ENCODE measurements at regions not wholly inside any gene's neighbourhood (a gene's known extent, or its start where the extent isn't known, plus 50 kb on each side); places are given as distances from the start of the nearest gene placed in this dataset.

DNA sequence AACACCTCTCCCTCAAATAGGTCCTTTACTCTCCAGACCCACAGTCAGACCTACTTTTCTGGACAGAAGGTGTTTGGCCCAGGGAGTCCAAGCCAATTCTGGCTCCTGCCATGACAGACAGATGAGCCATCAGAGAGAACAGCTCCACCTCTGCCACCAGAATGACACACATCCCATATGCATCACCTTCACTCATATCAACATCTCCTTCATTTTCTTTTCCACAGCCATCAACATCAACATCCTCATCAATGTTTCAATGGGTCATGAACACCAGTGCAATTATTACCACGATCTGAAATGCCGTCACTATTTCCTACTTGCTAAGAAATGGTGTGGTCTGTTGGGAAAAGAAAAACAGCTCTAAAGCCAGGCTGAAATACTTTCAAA lies 67.9 kb downstream of the CCDC71L start:
- Mint-ChIP-seq H3K27ac (no peak overlapping the region), H3K36me3 (no peaks in the 10 kb centered on the region), H3K4me1 (ENCODE audit: low read depth) (no peaks in the 10 kb centered on the region), H3K27me3 (peaks cover 13% of the 10 kb centered on the region), H3K9me3 (no peaks in the 10 kb centered on the region), H3K4me3 (no peak overlapping the region)
- ChIA-PET POLR2A (no interaction called here), CTCF (interaction anchor here (0.7 to 1.6 kb wide), 2 partner anchors 50 to 131 kb away, joined by 3 read pairs; no protein-coding TSS in a partner anchor)
- DNase-seq: no peak
- intact Hi-C loops (cut with micrococcal nuclease): no loop called here

DNA sequence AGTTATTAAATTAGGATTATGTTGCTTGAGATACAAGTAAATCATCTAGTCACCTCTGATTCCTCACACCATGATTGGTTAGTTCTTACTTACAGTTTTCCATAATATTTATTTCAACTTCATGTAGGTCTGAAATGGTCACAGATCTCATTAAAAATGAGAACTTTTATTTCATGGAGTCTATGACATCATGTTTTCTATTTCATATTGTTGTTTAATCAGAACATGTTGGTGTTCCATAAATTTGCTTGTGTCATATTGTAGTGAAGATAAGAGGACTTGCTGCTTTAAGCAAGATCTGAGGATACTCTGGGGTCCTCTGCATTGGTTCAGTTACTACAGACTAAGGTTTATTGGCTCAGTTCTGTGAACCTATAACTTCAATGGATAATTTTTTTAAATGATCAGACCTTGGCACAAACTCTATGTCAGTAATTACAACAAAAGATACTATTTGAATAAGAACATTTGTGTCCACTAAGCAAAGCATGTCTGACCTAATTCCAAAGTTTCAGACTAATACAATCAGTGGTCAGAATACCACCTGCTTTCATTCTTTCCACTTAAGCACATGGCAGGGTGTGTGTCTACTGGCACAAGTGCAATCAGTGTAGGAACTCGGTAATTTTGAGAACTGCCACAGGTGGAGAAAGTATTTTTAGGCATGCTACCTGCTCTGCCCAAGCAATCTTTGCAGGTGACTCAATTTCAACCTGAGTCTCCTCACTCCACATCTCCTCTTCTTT lies 68.5 kb downstream of the CCDC71L start:
- Mint-ChIP-seq H3K4me1 (ENCODE audit: low read depth) (no peaks in the 10 kb centered on the region), H3K9me3 (no peaks in the 10 kb centered on the region), H3K36me3 (no peaks in the 10 kb centered on the region), H3K27me3 (peaks cover 15% of the 10 kb centered on the region), H3K27ac (no peak overlapping the region), H3K4me3 (no peak overlapping the region)
- POLR2A ChIA-PET: no interaction called here
- CTCF ChIA-PET: interaction anchor here (1.6 kb wide), 1 partner anchor 130 kb away, joined by 3 read pairs; no protein-coding TSS in a partner anchor
- DNase-seq: no peak
- intact Hi-C loops (cut with micrococcal nuclease): no loop called here

DNA sequence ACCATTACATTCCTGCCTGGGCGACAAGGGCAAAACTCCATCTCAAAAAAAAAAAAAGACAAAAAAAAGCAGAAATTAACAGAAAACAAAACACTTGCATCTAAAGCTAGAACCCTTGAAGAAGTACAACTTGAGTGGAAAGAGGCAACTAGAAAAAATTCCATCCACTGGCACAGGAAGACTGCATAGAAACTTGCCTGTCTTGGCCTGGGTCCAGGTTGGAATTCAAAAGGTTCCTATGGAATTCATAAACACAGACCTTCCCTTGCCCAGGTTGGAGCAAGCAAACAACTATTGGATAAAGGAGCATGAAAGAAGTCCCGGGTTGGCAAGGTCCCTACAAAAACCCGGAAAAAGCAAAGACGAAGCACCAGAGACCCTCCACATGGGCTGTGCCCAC lies 69.8 kb downstream of the CCDC71L start:
- Mint-ChIP-seq H3K9me3 (no peaks in the 10 kb centered on the region), H3K27me3 (peaks cover 19% of the 10 kb centered on the region), H3K4me3 (no peak overlapping the region), H3K36me3 (no peaks in the 10 kb centered on the region), H3K4me1 (ENCODE audit: low read depth) (no peaks in the 10 kb centered on the region), H3K27ac (no peak overlapping the region)
- ChIA-PET CTCF (interaction anchor here (1.1 kb wide), 1 partner anchor 67 kb away, joined by 3 read pairs; no protein-coding TSS in a partner anchor), POLR2A (no interaction called here)
- DNase-seq: no peak
- intact Hi-C loops (cut with micrococcal nuclease): no loop called here

DNA sequence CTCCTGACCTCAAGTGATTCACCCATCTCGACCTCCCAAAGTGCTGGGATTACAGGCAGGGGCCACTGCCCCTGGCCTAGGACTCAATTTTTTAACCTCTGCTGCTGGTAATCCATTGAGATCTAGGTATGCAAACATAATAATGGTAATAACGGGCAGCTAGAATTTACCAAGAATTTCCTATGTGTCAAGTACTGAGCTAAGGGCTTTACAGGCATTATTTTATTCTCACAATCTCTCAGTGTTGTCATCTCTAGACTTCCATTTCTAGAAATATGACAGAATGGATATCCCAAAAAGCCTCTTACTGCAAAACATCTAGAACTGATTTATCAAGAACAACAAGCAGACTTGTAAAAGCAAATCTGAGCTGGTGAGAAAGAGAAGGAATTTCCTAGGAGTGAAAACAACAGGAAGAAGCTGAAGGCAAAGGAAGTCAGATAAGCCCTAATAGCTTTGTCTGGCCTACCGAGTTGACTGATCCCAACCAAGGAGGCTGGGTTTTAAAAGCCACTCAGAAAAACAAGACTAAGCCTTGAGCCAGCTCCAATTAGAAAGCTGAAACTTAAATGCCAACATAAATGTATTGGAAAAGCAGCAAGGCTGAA lies 70.6 kb downstream of the CCDC71L start:
- CTCF ChIA-PET: interaction anchor here (0.7 to 1.4 kb wide), 3 partner anchors 8 to 414 kb away, joined by 3 to 4 read pairs (median 3); no protein-coding TSS in a partner anchor

DNA sequence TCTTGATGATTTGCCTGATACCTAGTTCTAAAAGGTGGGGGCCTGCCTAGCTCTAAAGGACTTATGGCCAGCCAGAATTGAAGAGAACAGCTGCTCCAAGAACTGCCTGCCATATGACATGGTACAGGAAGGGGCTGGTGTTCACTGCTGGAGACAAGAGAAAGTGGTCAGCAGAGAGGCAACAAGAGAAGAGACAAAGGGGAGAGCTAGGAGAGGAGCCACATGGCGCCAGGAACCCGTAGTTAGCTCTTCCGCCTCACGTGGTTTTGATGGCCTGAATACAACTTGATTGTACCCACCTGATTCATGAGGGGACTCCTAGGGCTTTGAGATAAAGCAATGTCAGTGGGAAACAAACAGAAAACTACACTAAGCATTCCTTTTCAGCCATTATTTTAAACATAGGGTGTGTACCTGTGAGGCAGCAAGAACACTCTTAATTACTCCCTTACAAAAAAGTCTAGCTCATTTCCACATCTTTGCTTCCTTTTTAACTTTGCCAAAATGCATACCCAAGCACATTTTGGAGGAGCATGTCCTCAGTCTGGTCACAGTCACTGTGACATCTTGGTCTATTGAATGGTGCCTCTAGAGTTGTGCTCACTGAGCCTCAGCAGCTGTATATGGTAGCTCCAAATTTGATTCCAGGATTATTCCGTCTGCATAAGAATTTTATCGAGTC lies 71.6 kb downstream of the CCDC71L start:
- Mint-ChIP-seq H3K27me3 (peaks cover 13% of the 10 kb centered on the region), H3K4me3 (no peak overlapping the region), H3K9me3 (no peaks in the 10 kb centered on the region), H3K27ac (no peak overlapping the region), H3K4me1 (ENCODE audit: low read depth) (no peaks in the 10 kb centered on the region), H3K36me3 (no peaks in the 10 kb centered on the region)
- ChIA-PET POLR2A (no interaction called here), CTCF (interaction anchor here (0.6 to 1.4 kb wide), 4 partner anchors 9 to 987 kb away, joined by 3 to 6 read pairs (median 4); no protein-coding TSS in a partner anchor)
- DNase-seq: no peak
- intact Hi-C loops (cut with micrococcal nuclease): no loop called here

More for the DNA sequence above, 70.6 kb downstream of the CCDC71L start:
- intact Hi-C loops (cut with micrococcal nuclease): no loop called here
- DNase-seq: no peak
- Mint-ChIP-seq H3K27ac (no peak overlapping the region), H3K9me3 (no peaks in the 10 kb centered on the region), H3K27me3 (peaks cover 16% of the 10 kb centered on the region), H3K36me3 (no peaks in the 10 kb centered on the region), H3K4me3 (no peak overlapping the region), H3K4me1 (ENCODE audit: low read depth) (no peaks in the 10 kb centered on the region)
- POLR2A ChIA-PET: no interaction called here

DNA sequence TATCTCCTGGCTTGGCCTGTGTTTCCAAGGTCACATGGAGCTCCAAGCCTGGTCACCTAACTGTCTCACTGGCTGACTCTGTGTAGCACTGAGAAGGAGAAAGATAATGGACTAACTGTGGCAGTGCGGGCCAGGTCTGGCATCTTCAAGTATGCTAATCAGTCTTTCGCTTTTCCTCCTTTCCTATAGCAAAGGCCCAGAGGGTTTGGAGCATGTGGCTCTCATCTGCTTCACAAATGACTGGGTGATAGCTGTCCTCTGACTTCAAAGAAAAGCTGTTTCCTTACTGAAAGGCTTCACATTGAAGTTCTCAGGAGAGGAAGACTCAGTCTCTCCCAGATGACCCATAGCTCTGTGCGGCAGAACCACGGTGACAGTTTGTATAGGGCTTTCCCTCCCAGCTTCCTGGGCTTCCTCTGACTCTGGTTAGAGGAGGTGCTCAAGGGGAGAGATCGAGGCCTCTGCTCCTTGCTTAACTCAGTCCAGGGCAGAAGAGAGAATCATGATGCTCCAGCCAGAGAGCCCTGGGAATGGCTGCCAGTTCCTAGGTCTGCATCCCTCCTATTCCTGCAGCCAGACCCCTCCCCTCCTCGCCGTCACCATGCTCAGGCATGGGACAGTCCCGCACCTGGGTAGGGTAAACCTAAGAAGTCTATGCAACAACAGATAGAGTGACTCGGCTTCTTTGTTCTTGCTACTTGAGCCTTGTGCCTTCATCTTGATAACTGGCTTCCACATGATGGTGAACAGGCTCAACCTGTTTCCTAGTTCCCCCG lies 72.3 kb downstream of the CCDC71L start:
- Mint-ChIP-seq H3K4me1 (ENCODE audit: low read depth) (no peaks in the 10 kb centered on the region), H3K36me3 (no peaks in the 10 kb centered on the region), H3K27me3 (peaks cover 16% of the 10 kb centered on the region), H3K9me3 (peaks cover 6% of the 10 kb centered on the region), H3K27ac (no peak overlapping the region), H3K4me3 (no peak overlapping the region)
- POLR2A ChIA-PET: no interaction called here
- no peak for DNase-seq
- CTCF ChIA-PET: interaction anchor here (0.8 to 1.4 kb wide), 3 partner anchors 10 to 422 kb away, joined by 3 to 4 read pairs (median 3); no protein-coding TSS in a partner anchor
- intact Hi-C loops (cut with micrococcal nuclease): no loop called here

DNA sequence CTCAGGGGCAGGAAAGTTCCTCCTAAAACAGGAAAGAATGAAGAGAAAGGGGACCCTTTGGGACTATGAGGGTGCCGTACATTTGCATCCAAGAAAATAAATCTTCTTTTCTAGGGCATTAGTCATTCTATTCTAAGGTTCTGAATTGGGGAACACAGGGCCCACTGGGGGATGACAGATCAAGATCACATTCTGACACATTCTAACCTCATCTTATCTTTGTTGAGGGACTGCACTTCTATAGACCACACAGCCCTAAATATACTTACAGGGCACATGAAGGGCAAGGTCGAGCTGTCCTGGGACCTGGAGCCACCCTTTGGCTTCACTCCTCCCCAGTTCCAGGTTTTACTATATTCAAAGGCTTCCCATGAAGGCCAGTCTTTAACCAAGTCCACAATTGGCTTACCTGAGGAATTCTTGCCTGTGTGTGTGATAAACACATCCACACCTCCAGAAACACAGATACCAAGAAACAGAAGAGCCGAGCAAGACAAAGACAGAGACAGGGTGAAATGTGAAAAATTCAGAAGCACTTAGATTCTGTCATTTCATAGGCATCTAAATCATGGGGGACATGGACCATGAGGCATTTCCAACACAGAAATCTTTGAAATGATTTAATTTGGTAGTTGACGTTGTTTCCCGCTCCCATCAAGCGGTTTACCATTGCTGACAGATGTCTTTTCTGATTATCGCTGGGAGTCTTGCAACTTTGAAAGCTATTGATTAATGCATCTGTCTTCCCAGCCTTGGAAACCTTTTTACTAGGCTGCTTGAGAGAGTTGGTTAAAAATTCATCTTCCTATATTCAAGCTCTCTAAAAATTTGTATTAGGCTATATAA lies 75.8 kb downstream of the CCDC71L start:
- H3K4me3 Mint-ChIP-seq: no peak overlapping the region
- intact Hi-C loops (cut with micrococcal nuclease): no loop called here
- DNase-seq: no peak
- CTCF ChIA-PET: no interaction called here
- no peak overlapping the region for H3K27ac Mint-ChIP-seq
- POLR2A ChIA-PET: no interaction called here
- peaks cover 7% of the 10 kb centered on the region for H3K9me3 Mint-ChIP-seq
- H3K27me3 Mint-ChIP-seq: peaks cover 12% of the 10 kb centered on the region
- no peaks in the 10 kb centered on the region for H3K4me1 Mint-ChIP-seq (ENCODE audit: low read depth)
- no peaks in the 10 kb centered on the region for H3K36me3 Mint-ChIP-seq

DNA sequence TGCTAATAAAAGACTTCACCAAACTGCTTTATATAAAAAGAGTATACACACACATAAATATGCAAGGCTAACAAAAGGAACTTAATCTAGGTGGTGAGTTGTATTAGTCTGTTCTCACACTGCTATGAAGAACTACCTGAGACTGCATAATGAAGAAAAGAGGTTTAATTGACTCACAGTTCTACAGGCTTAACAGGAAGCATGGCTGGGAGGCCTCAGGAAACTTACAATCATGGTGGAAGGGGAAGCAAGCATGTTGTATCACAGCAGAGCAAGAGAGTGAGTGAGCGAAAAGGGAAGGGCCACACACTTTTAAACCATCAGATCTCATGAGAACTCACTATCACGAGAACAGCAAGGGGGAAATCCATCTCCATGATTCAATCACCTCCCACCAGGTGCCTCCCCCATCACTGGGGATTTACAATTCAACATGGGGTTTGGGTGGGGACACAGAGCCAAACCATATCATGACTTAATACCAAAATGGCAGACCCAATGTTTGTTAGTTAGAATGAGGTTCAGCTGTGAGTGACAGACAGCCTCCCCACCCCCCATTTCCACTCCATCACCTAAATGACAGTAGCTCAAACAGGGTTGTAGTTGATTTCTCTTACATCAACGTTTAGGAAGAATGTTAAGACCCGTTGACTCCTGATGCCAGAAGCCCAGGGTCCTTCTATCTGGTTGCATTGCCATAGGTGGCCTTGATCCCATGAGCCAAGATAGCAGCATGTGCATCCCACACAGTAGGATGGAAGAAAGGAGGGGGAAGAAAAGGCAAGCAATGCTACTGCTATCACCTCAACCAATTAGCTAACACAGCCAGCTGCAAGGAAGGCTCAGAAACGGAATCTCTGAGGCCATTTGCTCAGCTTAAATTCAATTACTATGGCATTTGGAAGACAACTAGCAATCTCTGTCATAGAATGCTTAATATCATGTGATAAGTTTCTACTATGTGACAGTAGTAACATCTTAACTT lies 77.0 kb downstream of the CCDC71L start:
- Mint-ChIP-seq H3K27ac (no peak overlapping the region), H3K9me3 (peaks cover 7% of the 10 kb centered on the region), H3K4me1 (ENCODE audit: low read depth) (no peaks in the 10 kb centered on the region), H3K27me3 (peaks cover 12% of the 10 kb centered on the region), H3K4me3 (no peak overlapping the region), H3K36me3 (no peaks in the 10 kb centered on the region)
- no peak for DNase-seq
- intact Hi-C loops (cut with micrococcal nuclease): no loop called here
- POLR2A ChIA-PET: no interaction called here
- CTCF ChIA-PET: no interaction called here

DNA sequence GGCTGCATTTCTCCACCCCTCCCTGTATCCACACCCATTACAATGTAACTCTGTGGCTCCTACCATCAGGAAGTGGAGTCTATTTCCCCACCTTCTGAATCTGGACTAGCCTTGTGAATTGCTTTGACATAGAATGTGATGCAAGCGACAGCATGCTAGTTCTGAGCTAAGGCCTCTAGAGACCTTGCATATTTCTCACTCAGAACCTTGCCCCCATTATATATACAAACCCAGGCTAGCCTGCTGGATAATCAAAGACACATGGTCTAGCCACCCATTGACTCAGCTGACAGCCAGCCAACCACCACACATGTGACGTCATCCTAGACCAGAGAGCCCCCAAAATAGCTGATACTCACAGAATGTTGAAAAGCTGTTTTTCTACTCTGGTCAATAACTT lies 77.9 kb downstream of the CCDC71L start:
- ChIA-PET CTCF (interaction anchor here (0.7 kb wide), 1 partner anchor 35 kb away, joined by 3 read pairs; no protein-coding TSS in a partner anchor), POLR2A (no interaction called here)
- no peaks in the 10 kb centered on the region for H3K4me1 Mint-ChIP-seq (ENCODE audit: low read depth)
- intact Hi-C loops (cut with micrococcal nuclease): no loop called here
- no peak overlapping the region for H3K4me3 Mint-ChIP-seq
- H3K36me3 Mint-ChIP-seq: no peaks in the 10 kb centered on the region
- peaks cover 7% of the 10 kb centered on the region for H3K9me3 Mint-ChIP-seq
- no peak for DNase-seq
- peaks cover 9% of the 10 kb centered on the region for H3K27me3 Mint-ChIP-seq
- H3K27ac Mint-ChIP-seq: no peak overlapping the region

DNA sequence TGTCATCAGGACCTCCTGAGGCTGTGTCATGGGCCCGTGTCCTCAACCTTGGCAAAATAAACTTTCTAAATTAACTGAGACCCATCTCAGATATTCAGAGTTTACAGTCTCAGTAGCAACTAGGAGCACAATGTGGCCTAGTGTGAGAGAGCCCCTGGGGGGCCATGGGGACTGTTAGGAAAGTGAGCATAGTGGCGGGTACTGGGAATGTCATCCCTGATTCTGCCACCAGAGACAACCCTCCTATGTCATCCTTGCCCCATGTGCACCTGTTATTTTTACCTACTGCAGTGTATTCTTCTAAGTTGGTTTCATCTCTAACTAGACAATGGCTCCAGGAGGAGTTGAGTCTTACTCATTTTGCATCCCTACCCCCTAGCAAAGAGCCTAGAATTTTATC lies 78.6 kb downstream of the CCDC71L start:
- ChIA-PET POLR2A (no interaction called here), CTCF (no interaction called here)
- intact Hi-C loops (cut with micrococcal nuclease): no loop called here
- peaks cover 7% of the 10 kb centered on the region for H3K27me3 Mint-ChIP-seq
- H3K36me3 Mint-ChIP-seq: no peaks in the 10 kb centered on the region
- no peak for DNase-seq
- H3K27ac Mint-ChIP-seq: no peak overlapping the region
- no peaks in the 10 kb centered on the region for H3K4me1 Mint-ChIP-seq (ENCODE audit: low read depth)
- H3K4me3 Mint-ChIP-seq: no peak overlapping the region
- H3K9me3 Mint-ChIP-seq: peaks cover 7% of the 10 kb centered on the region
